ENCODE measurements at regions not wholly inside any gene's neighbourhood (a gene's known extent, or its start where the extent isn't known, plus 50 kb on each side); places are given as distances from the start of the nearest gene placed in this dataset.

- TF ChIP-seq CTCF (IDR thresholded peaks at IDR 0.05; ENCODE audit: low read depth, low read length, missing control alignments) = no peak
- DNase-seq (ENCODE audit: low read depth) = no peak
- H3K4me3 ChIP-seq (ENCODE audit: low read depth, low read length) = no peak overlapping the region
Measured at GRCh38 chr4:38563707-38564495, 100.1 kb upstream of the KLF3 start.

- no peak for DNase-seq (ENCODE audit: low read depth)
- no peak for TF ChIP-seq CTCF (IDR thresholded peaks at IDR 0.05; ENCODE audit: low read depth, low read length, missing control alignments)
- no peak overlapping the region for H3K4me3 ChIP-seq (ENCODE audit: low read depth, low read length)
Measured at GRCh38 chr4:38565271-38566199, 98.5 kb upstream of the KLF3 start.

- DNase-seq (ENCODE audit: low read depth) = no peak
- TF ChIP-seq CTCF (IDR thresholded peaks at IDR 0.05; ENCODE audit: low read depth, low read length, missing control alignments) = no peak
- no peak overlapping the region for H3K4me3 ChIP-seq (ENCODE audit: low read depth, low read length)
Measured at GRCh38 chr4:38566806-38567398, 97.1 kb upstream of the KLF3 start.

DNA sequence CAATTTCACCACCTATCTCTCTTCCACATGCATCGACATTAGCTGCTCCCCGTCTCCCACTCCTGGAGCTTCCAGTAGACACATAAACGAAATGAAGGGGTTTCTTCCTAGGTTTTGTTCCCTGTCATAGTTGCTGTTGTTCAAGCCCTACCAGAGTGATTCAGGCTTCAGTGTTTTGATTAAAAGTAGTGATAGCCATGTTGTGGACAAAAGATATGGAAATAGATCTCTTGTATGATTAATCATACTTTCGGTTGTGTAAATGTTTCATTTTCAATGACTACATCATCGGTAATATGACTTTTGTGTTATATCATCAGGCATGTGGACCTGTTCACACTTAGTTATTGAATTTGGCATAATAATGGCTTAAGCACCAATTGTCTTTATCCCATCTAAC lies 96.5 kb upstream of the KLF3 start:
- no peak for DNase-seq (ENCODE audit: low read depth)
- H3K4me3 ChIP-seq (ENCODE audit: low read depth, low read length) = no peak overlapping the region
- no peak for TF ChIP-seq CTCF (IDR thresholded peaks at IDR 0.05; ENCODE audit: low read depth, low read length, missing control alignments)

GRCh38 chr4:38568768-38569167 lies 95.2 kb upstream of the KLF3 start:
- no peak for TF ChIP-seq CTCF (IDR thresholded peaks at IDR 0.05; ENCODE audit: low read depth, low read length, missing control alignments)
- no peak overlapping the region for H3K4me3 ChIP-seq (ENCODE audit: low read depth, low read length)
- no peak for DNase-seq (ENCODE audit: low read depth)

DNA sequence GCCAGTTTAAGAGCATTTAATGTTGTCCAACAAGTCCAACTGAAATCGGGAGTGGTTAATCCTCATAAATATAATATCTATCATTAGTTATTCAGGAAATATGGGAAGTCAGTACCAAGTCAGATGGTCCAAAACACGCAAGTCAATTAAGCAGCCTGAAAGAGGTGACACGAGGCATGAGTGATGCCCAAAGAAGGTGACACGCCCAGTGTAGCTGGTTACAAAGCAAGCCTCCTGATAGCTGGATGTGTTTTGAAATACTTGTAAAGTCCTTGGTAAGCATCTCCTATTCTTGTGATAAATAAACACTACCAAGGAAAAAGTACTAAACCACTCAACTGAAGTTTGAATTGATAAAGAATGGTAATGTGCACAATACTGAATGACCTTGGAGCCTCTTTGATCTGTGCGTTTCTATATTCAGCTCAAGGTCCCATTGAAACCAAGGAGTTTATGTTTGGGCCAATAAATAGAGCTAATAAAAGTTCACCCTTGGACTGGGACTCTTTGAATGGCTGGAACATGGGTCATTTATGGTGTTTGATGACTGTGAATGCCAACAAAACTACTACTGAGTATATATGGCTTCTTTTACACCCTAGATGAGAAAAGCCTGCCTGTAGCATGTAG lies 93.2 kb upstream of the KLF3 start:
- TF ChIP-seq CTCF (IDR thresholded peaks at IDR 0.05; ENCODE audit: low read depth, low read length, missing control alignments) = no peak
- no peak overlapping the region for H3K4me3 ChIP-seq (ENCODE audit: low read depth, low read length)
- no peak for DNase-seq (ENCODE audit: low read depth)
